NB4 (cell line): ENCODE measurements at regions not wholly inside any gene's neighbourhood (a gene's known extent, or its start where the extent isn't known, plus 50 kb on each side); places are given as distances from the start of the nearest gene placed in this dataset.

Experiments used
- DNase-seq: peaks from one replicate; pipeline ENCODE4 v3.0.0; 2010; ENCODE audit warnings: low read depth
- H3K4me3 ChIP-seq: one replicate; pipeline ENCODE4 v1.5.1; 2011; ENCODE audit warnings: mild to moderate bottlenecking, low read depth, low read length, moderate library complexity
- CTCF ChIP-seq: IDR thresholded peaks from one replicate; pipeline ENCODE4 v1.5.1; 2012; ENCODE audit warnings: low read depth, low read length
- MAX ChIP-seq: IDR thresholded peaks from 2 replicates; pipeline ENCODE4 v1.6.1; 2011; ENCODE audit warnings: low read depth, low read length
- MYC ChIP-seq: IDR thresholded peaks from 2 replicates; pipeline ENCODE4 v1.6.1; 2011; ENCODE audit warnings: low read depth, low read length
- POLR2A ChIP-seq: IDR thresholded peaks from 2 replicates; pipeline ENCODE4 v1.6.1; 2011; ENCODE audit warnings: mild to moderate bottlenecking; ENCODE audit not compliant: insufficient read length; ENCODE audit errors: extremely low read depth

- no peak for DNase-seq
- no peak overlapping the region for H3K4me3 ChIP-seq
- TF ChIP-seq MAX (no peak), CTCF (no peak), POLR2A (no peak), MYC (no peak)
Observed at GRCh38 chr5:133783481-133783880, 171.1 kb upstream of the FSTL4 start.

- H3K4me3 ChIP-seq: no peak overlapping the region
- DNase-seq: no peak
- TF ChIP-seq MYC: no peak
- no peak for TF ChIP-seq CTCF
- TF ChIP-seq MAX: no peak
- TF ChIP-seq POLR2A: no peak
Observed at GRCh38 chr5:133782736-133783135, 170.4 kb upstream of the FSTL4 start.

GRCh38 chr5:133781436-133782225, 169.3 kb upstream of the FSTL4 start:
- TF ChIP-seq MYC (no peak), MAX (no peak), CTCF (no peak), POLR2A (no peak)
- no peak for DNase-seq

GRCh38 chr5:133780619-133781280, 168.4 kb upstream of the FSTL4 start:
- no peak for TF ChIP-seq CTCF
- no peak for TF ChIP-seq MYC
- TF ChIP-seq POLR2A: no peak
- no peak for TF ChIP-seq MAX
- H3K4me3 ChIP-seq: no peak overlapping the region
- DNase-seq: no peak

More at GRCh38 chr5:133781436-133782225, 169.3 kb upstream of the FSTL4 start:
- H3K4me3 ChIP-seq: no peak overlapping the region

- H3K4me3 ChIP-seq: no peak overlapping the region
- DNase-seq: no peak
- no peak for TF ChIP-seq MYC
- TF ChIP-seq MAX: no peak
- no peak for TF ChIP-seq POLR2A
- peak; percentile 30 for TF ChIP-seq CTCF
Observed at GRCh38 chr5:133779828-133780475, 167.6 kb upstream of the FSTL4 start.
